ENCODE measurements at regions not wholly inside any gene's neighbourhood (a gene's known extent, or its start where the extent isn't known, plus 50 kb on each side); places are given as distances from the start of the nearest gene placed in this dataset.

GRCh38 chr15:81516012-81516411 is 142.0 kb upstream of the TMC3 start (continued):
- TF ChIP-seq ZNF407 (IDR thresholded peaks at IDR 0.05; ENCODE audit: low read depth) = no peak
- TF ChIP-seq STAT5A (IDR thresholded peaks at IDR 0.05; ENCODE audit: borderline replicate concordance, low read length) = no peak

DNA sequence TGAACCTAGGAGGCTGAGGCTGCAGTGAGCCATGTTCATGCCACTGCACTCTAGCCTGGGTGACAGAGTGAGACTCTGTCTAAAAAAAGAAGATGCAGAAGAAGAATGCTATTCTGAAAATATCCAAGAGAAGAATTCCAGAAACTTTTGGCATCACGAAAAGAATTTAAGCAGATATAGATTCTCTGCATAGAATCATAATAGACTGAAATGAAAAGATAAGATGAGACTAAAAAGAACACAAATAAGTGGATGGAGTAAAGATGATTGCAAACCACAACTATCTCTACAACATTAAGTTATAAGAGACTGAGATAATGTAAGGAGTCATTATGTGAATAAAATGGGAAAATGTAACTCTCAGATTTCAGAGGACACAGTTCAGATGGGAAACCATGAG is 140.7 kb upstream of the TMC3 start:
- H3K27ac ChIP-seq (ENCODE audit: extremely low read depth, low read depth, low read length) = no peak overlapping the region
- H3K9me1 ChIP-seq (ENCODE audit: control insufficient read depth, insufficient read depth, low read length) = no peaks in the 10 kb centered on the region
- H4K20me1 ChIP-seq (replicated peaks; ENCODE audit: control insufficient read depth, insufficient read depth, low read length) = no peaks in the 10 kb centered on the region
- ChIA-PET POLR2A (no interaction called here), CTCF (ENCODE audit: low intra/inter-chr PET ratio) (no interaction called here)
- no peak overlapping the region for H3K4me2 ChIP-seq (ENCODE audit: insufficient read depth, low read length)
- H3K4me1 ChIP-seq (replicated peaks in 1 of 2; ENCODE audit: control insufficient read depth in 2 of 2, insufficient read depth in 2 of 2, low read length in 2 of 2) = no peaks in the 10 kb centered on the region
- H2AFZ ChIP-seq (ENCODE audit: low read depth, low read length) = no peak overlapping the region
- BruUV-seq (replicated peaks) = no TSS peak
- H3K27me3 ChIP-seq (ENCODE audit: control insufficient read depth in 2 of 2, insufficient read depth in 2 of 2, low read length in 2 of 2) = no peaks in the 10 kb centered on the region; a peak in 2 of 5 replicates
- ATAC-seq (no peak), DNase-seq (ENCODE audit: extremely low read depth in 1 of 4, low spot score in 3 of 4) (no peak), FAIRE-seq (no peak)
- H3K9me3 ChIP-seq (replicated peaks; ENCODE audit: control insufficient read depth, insufficient read depth, low read depth, low read length) = no peaks in the 10 kb centered on the region
- intact Hi-C loops (cut with micrococcal nuclease) (no loop called here), in situ Hi-C loops (cut with MboI) (no loop called here)
- no peaks in the 10 kb centered on the region for H3K79me2 ChIP-seq (ENCODE audit: control insufficient read depth, insufficient read depth, low read length)
- H3K4me3 ChIP-seq = no peak overlapping the region
- no peaks in the 10 kb centered on the region for H3K36me3 ChIP-seq (ENCODE audit: control insufficient read depth, insufficient read depth, low read length)
- H3K9ac ChIP-seq (ENCODE audit: insufficient read depth in 1 of 2, low read depth in 2 of 2, low read length in 2 of 2) = no peak overlapping the region
- WGBS (ENCODE audit: insufficient coverage, low coverage, missing lambda C conversion rate) = 0% methylated on average over 1 of the region's 1 CpG
- TF ChIP-seq TARDBP (IDR thresholded peaks at IDR 0.05) (no peak), MAZ (CRISPR knock-in tag; conservative IDR thresholded peaks at IDR 0.05 in 1 of 2, IDR thresholded peaks at IDR 0.05 in 1 of 2) (no peak), FOXJ3 (CRISPR knock-in tag; IDR thresholded peaks at IDR 0.05) (no peak), ZNF436 (CRISPR knock-in tag; IDR thresholded peaks at IDR 0.05) (no peak), SIRT6 (IDR thresholded peaks at IDR 0.05; ENCODE audit: low read depth, low read length) (no peak), TEAD2 (tag; IDR thresholded peaks at IDR 0.05) (no peak), GABPA (tag; conservative IDR thresholded peaks at IDR 0.05; ENCODE audit: low read depth) (no peak), ZNF41 (CRISPR knock-in tag; conservative IDR thresholded peaks at IDR 0.05) (no peak), FOXJ2 (tag; IDR thresholded peaks at IDR 0.05) (no peak)
- TF ChIP-seq, protein P1, sequence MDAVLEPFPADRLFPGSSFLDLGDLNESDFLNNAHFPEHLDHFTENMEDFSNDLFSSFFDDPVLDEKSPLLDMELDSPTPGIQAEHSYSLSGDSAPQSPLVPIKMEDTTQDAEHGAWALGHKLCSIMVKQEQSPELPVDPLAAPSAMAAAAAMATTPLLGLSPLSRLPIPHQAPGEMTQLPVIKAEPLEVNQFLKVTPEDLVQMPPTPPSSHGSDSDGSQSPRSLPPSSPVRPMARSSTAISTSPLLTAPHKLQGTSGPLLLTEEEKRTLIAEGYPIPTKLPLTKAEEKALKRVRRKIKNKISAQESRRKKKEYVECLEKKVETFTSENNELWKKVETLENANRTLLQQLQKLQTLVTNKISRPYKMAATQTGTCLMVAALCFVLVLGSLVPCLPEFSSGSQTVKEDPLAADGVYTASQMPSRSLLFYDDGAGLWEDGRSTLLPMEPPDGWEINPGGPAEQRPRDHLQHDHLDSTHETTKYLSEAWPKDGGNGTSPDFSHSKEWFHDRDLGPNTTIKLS (IDR thresholded peaks at IDR 0.05; ENCODE audit: borderline replicate concordance, low read depth) = no peak
